Right lobe of liver (tissue), 6 donors: ENCODE measurements at regions not wholly inside any gene's neighbourhood (a gene's known extent, or its start where the extent isn't known, plus 50 kb on each side); places are given as distances from the start of the nearest gene placed in this dataset.

Source experiments
- ATAC-seq, 4 donors: fragments of 200-7000 bp; cut with Tn5 transposase; one replicate each; pipeline ENCODE4 v1.9.1; 2020; ENCODE audit warnings: mild to moderate bottlenecking in 4 of 4, moderate library complexity in 4 of 4
- DNase-seq, 3 donors: peaks; one replicate each; pipeline ENCODE4 v3.0.0-alpha.2; 2020
- H3K27ac ChIP-seq, 3 donors: fragments of 200-600 bp; one replicate each; pipeline ENCODE4 v1.8.0; 2022
- H3K27me3 ChIP-seq, 2 donors: fragments of 200-600 bp; one replicate each; pipeline ENCODE4 v1.8.0; 2022
- H3K36me3 ChIP-seq, 4 donors: fragments of 200-600 bp; sonication (generic) in 1 of 4; one replicate each; pipeline versions ENCODE4 v1.5.1 to v1.8.0; 2017 to 2022; ENCODE audit warnings: control low read depth in 1 of 4
- H3K4me1 ChIP-seq, 4 donors: fragments of 200-600 bp; sonication (generic) in 1 of 4; one replicate each; pipeline versions ENCODE4 v1.5.1 to v1.8.0; 2017 to 2022; ENCODE audit warnings: control low read depth in 1 of 4
- H3K4me3 ChIP-seq, 3 donors: fragments of 200-600 bp; one replicate each; pipeline ENCODE4 v1.8.0; 2022
- H3K9me3 ChIP-seq, 4 donors: fragments of 200-600 bp; sonication (generic) in 1 of 4; one replicate each; pipeline versions ENCODE4 v1.5.1 to v1.8.0; 2017 to 2022; ENCODE audit warnings: control low read depth in 1 of 4
- POLR2A ChIP-seq: fragments of 450-650 bp; IDR thresholded peaks from one replicate; pipeline ENCODE4 v1.6.1; 2017; ENCODE audit warnings: antibody characterized with exemption, mild to moderate bottlenecking
- WGBS: methylation state at CpG from one replicate; pipeline ENCODE4 v1.1.6; 2018; ENCODE audit warnings: low coverage, low lambda C conversion rate; ENCODE audit not compliant: insufficient coverage; ENCODE audit errors: missing lambda C conversion rate; 5-methylcytosine and 5-hydroxymethylcytosine counted together
- intact Hi-C, 2 donors: fragments of 100-400 bp; cut with DNase I; formaldehyde crosslinking; loops; one replicate each; pipeline versions ENCODE4 v1.11.2 to v1.14.1; 2022
- TF ChIP-seq, protein P1 (sequence below), 4 donors: fragments of 200-600 bp in 3 of 4; fragments of 450-650 bp in 1 of 4; IDR thresholded peaks; one replicate each; pipeline versions ENCODE4 v1.5.1 to v1.8.0; 2016 to 2022; ENCODE audit warnings: antibody characterized with exemption in 4 of 4, mild to moderate bottlenecking in 2 of 4
- donor health status: DM: no; HTN: yes; CAD: no.
- donor health status: DM: no; HTN: no; CAD: no.
- donor health status: DM: no; HTN: no; CAD: no.
- donor health status: DM: no; HTN: yes; CAD: no.
- donor health status: DM: no; HTN: yes; CAD: no.

DNA sequence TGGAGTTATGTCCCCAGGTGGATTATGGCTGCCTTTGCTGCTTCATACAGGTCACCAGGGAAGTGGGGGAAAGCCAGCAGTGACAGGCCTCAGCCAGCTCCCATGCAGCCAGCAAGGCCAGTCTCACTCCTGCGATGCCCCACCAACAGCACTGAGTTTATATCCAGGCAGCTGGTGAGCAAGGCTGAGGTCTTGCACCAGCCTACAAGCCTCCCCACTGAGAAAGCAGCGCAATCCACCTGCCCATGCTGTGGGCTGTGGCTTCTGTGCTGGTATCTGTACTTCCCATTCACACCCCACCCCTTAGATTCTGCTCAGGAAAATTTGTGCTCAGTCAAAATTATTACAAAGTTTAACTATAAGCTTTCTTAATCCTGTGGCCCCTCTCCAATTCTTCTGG, 153.5 kb downstream of the HHIP start:
- no CpG with 5 or more reads among the region's 2 CpGs for WGBS
- intact Hi-C loops: no loop called here
- H3K27me3 ChIP-seq: no peaks in the 10 kb centered on the region

DNA sequence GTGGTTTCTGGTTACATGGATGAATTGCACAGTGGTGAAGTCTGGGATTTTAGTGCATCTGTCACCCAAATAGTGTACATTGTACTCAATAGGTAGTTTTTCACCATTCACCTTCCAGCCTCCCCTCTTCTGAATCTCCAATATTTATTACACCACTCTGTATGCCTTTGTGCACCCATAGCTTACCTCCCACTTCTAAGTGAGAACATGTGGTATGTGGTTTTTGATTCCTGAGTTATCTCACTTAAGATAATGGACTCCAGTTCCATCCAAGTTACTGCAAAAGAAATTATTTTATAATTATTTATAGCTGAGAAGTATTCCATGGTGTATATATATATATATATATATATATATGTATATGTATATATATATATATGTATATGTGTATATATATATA, 155.8 kb downstream of the HHIP start:
- TF ChIP-seq, protein P1, sequence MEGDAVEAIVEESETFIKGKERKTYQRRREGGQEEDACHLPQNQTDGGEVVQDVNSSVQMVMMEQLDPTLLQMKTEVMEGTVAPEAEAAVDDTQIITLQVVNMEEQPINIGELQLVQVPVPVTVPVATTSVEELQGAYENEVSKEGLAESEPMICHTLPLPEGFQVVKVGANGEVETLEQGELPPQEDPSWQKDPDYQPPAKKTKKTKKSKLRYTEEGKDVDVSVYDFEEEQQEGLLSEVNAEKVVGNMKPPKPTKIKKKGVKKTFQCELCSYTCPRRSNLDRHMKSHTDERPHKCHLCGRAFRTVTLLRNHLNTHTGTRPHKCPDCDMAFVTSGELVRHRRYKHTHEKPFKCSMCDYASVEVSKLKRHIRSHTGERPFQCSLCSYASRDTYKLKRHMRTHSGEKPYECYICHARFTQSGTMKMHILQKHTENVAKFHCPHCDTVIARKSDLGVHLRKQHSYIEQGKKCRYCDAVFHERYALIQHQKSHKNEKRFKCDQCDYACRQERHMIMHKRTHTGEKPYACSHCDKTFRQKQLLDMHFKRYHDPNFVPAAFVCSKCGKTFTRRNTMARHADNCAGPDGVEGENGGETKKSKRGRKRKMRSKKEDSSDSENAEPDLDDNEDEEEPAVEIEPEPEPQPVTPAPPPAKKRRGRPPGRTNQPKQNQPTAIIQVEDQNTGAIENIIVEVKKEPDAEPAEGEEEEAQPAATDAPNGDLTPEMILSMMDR (IDR thresholded peaks at IDR 0.05): no peak
- no peak for TF ChIP-seq POLR2A
- Histone ChIP-seq H3K4me1 (no peaks in the 10 kb centered on the region), H3K27me3 (no peaks in the 10 kb centered on the region), H3K9me3 (peaks cover 0 to 3% (median 0%) of the 10 kb centered on the region in 4 donors), H3K27ac (no peak overlapping the region), H3K36me3 (no peaks in the 10 kb centered on the region), H3K4me3 (no peak overlapping the region)
- ATAC-seq: no peak
- intact Hi-C loops: no loop called here
- DNase-seq: no peak

More for the DNA sequence above, 153.5 kb downstream of the HHIP start:
- TF ChIP-seq POLR2A: no peak
- DNase-seq (no peak), ATAC-seq (no peak)
- peaks cover 0 to 3% (median 0%) of the 10 kb centered on the region in 4 donors for H3K9me3 ChIP-seq
- H3K36me3 ChIP-seq: no peaks in the 10 kb centered on the region
- no peak overlapping the region for H3K4me3 ChIP-seq
- H3K27ac ChIP-seq: no peak overlapping the region
- no peaks in the 10 kb centered on the region for H3K4me1 ChIP-seq

DNA sequence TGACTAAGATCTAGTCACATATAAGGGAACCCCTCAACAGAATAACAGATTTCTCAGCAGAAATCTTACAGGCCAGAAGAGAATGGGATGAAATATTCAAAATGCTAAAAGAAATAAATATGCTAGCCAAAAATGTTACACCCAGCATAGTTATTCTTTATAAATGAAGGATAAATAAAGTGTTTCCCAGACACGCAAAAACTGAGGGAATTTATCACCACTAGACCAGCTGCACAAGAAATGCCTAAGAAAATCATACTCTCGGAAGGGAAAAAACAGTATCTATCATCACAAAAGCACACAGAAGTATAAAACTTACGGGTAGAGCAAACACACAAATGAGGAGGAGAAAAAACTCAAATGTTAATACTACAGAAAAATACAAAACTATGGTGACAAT, 162.1 kb downstream of the HHIP start:
- 64% methylated on average over 3 of the region's 3 CpGs for WGBS
- intact Hi-C loops: no loop called here
- H3K36me3 ChIP-seq: no peaks in the 10 kb centered on the region
- no peak overlapping the region for H3K4me3 ChIP-seq
- no peaks in the 10 kb centered on the region for H3K9me3 ChIP-seq
- TF ChIP-seq POLR2A: no peak
- TF ChIP-seq, protein P1 (IDR thresholded peaks at IDR 0.05): no peak
- no peak overlapping the region for H3K27ac ChIP-seq
- H3K4me1 ChIP-seq: no peaks in the 10 kb centered on the region
- no peaks in the 10 kb centered on the region for H3K27me3 ChIP-seq
- DNase-seq: no peak
- no peak for ATAC-seq

DNA sequence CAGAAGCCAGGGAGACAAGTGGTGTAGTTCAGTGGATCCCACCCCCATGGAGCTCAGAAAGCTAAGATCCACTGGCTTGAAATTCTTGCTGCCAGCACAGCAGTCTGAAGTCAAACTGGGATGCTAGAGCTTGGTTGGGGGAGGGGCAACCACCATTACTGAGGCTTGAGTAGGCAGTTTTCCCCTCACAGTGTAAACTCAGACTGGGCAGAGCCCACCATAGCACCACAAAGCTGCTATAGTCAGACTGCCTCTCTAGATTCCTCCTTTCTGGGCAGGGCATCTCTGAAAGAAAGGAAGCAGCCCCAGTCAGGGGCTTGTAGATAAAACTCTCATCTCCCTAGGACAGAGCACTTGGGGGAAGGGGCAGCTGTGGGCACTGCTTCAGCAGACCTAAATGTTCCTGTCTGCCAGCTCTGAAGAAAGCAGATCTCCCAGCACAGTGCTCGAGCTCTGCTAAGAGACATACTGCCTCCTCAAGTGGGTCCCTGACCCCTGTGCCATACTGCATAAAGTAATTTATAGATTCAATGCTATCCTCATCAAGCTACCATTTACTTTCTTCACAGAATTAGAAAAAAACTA, 163.2 kb downstream of the HHIP start:
- Histone ChIP-seq H3K27me3 (no peaks in the 10 kb centered on the region), H3K4me3 (no peak overlapping the region), H3K9me3 (no peaks in the 10 kb centered on the region), H3K4me1 (no peaks in the 10 kb centered on the region), H3K36me3 (no peaks in the 10 kb centered on the region), H3K27ac (no peak overlapping the region)
- TF ChIP-seq POLR2A: no peak
- TF ChIP-seq, protein P1 (IDR thresholded peaks at IDR 0.05): no peak
- intact Hi-C loops: no loop called here
- no peak for DNase-seq
- WGBS: no CpG with 5 or more reads among the region's 1 CpG
- ATAC-seq: no peak

DNA sequence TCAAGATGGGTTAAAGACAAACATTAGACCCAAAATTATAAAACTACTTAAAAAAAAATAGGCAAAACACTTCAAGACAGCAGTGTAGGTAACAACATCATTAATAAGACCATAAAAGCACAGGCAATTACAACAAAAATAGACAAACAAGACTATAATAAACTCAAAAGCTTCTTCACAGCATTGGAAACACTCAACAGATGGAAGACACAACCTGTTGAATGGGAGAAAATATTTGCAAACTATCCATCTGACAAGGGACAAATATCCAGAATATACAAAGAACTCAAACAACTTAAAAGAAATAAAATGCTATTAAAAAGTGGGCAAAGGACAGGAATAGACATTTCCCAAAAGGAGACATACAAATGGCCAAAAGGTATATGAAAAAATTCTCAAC, 170.7 kb downstream of the HHIP start:
- DNase-seq: no peak
- no peak for TF ChIP-seq POLR2A
- TF ChIP-seq, protein P1 (IDR thresholded peaks at IDR 0.05): no peak
- intact Hi-C loops: no loop called here

More for the DNA sequence above, 170.7 kb downstream of the HHIP start:
- no peaks in the 10 kb centered on the region for H3K4me1 ChIP-seq
- no peaks in the 10 kb centered on the region for H3K36me3 ChIP-seq
- no peaks in the 10 kb centered on the region for H3K9me3 ChIP-seq
- no peak overlapping the region for H3K4me3 ChIP-seq
- no peaks in the 10 kb centered on the region for H3K27me3 ChIP-seq
- H3K27ac ChIP-seq: no peak overlapping the region
- no peak for ATAC-seq
